ENCODE measurements at regions not wholly inside any gene's neighbourhood (a gene's known extent, or its start where the extent isn't known, plus 50 kb on each side); places are given as distances from the start of the nearest gene placed in this dataset.

DNA sequence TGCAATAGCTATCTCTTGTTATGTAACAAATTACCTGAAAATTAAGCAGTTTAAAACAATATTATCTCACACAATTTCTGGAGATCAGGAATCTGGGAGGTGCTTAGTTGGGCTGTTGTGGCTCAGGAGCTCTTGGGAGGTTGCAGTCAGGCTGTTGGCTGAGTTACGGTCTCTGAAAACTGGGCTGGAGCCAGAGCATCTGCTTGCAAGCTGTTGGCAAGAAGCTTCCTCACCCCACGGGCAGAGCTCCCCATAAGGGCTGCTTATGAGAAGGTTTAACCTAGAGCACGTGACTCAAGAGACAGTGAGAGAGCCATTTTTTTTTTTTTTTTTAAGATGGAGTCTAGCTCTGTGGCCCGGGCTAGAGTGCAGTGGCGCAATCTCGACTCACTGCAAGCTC, 346.8 kb downstream of the ATP23 start:
- WGBS (ENCODE audit: insufficient coverage) = 95% methylated on average over 3 of the region's 6 CpGs
- no peaks in the 10 kb centered on the region for H3K79me2 ChIP-seq (ENCODE audit: insufficient read depth, low read length)
- peaks cover 0 to 3% (median 2%) of the 10 kb centered on the region in 3 donors for H3K27me3 Mint-ChIP-seq (ENCODE audit: low read depth in 3 of 3)
- DNase-seq = no peak
- H2AFZ ChIP-seq (ENCODE audit: insufficient read depth, low read depth, low read length, poor library complexity, severe bottlenecking) = no peak overlapping the region
- no peaks in the 10 kb centered on the region for H4K20me1 ChIP-seq (ENCODE audit: insufficient read depth, low read length)
- H3K9me3 Mint-ChIP-seq = peaks cover 6 to 21% (median 12%) of the 10 kb centered on the region in 7 donors
- no peaks in the 10 kb centered on the region for H3K36me3 ChIP-seq (replicated peaks in 1 of 2; ENCODE audit: control insufficient read depth in 1 of 2, insufficient read depth in 2 of 2, low read length in 2 of 2)
- H3K27me3 ChIP-seq (ENCODE audit: control insufficient read depth in 2 of 2, insufficient read depth in 2 of 2, low read length in 2 of 2) = no peaks in the 10 kb centered on the region
- H3K4me3 ChIP-seq (replicated peaks in 1 of 3; ENCODE audit: low read depth in 2 of 3, low read length in 3 of 3) = no peak overlapping the region
- no peak overlapping the region for H3K4me3 Mint-ChIP-seq
- H3K9me3 ChIP-seq (replicated peaks in 1 of 2; ENCODE audit: control insufficient read depth in 1 of 2, insufficient read depth in 1 of 2, low read length in 2 of 2) = peaks cover 0 to 4% of the 10 kb centered on the region in 2 donors
- no peaks in the 10 kb centered on the region for H3K4me1 ChIP-seq (ENCODE audit: control insufficient read depth in 1 of 2, insufficient read depth in 2 of 2, low read length in 2 of 2)
- TF ChIP-seq CTCF (IDR thresholded peaks at IDR 0.05) = no peak
- H3K9ac ChIP-seq (ENCODE audit: insufficient read depth, low read length, poor library complexity, severe bottlenecking) = no peak overlapping the region
- H3K27ac ChIP-seq (ENCODE audit: low read depth in 1 of 2, low read length in 2 of 2) = no peak overlapping the region
- intact Hi-C loops (cut with micrococcal nuclease) = no loop called here
- H3K4me2 ChIP-seq (replicated peaks; ENCODE audit: extremely low read depth, low read length, poor library complexity, severe bottlenecking) = no peak overlapping the region
- H3K36me3 Mint-ChIP-seq = no peaks in the 10 kb centered on the region
- no peak overlapping the region for H3K27ac Mint-ChIP-seq
- H3K4me1 Mint-ChIP-seq = no peaks in the 10 kb centered on the region

GRCh38 chr12:58291106-58291505, 349.7 kb downstream of the ATP23 start:
- H3K4me3 ChIP-seq (replicated peaks in 1 of 3; ENCODE audit: low read depth in 2 of 3, low read length in 3 of 3) = no peak overlapping the region
- no peaks in the 10 kb centered on the region for H3K27me3 ChIP-seq (ENCODE audit: control insufficient read depth in 2 of 2, insufficient read depth in 2 of 2, low read length in 2 of 2)
- no peaks in the 10 kb centered on the region for H3K4me1 Mint-ChIP-seq
- H3K9me3 Mint-ChIP-seq = peaks cover 3 to 15% (median 10%) of the 10 kb centered on the region in 7 donors
- no peak overlapping the region for H2AFZ ChIP-seq (ENCODE audit: insufficient read depth, low read depth, low read length, poor library complexity, severe bottlenecking)
- no peaks in the 10 kb centered on the region for H3K4me1 ChIP-seq (ENCODE audit: control insufficient read depth in 1 of 2, insufficient read depth in 2 of 2, low read length in 2 of 2)
- peaks cover 0 to 4% of the 10 kb centered on the region in 2 donors for H3K9me3 ChIP-seq (replicated peaks in 1 of 2; ENCODE audit: control insufficient read depth in 1 of 2, insufficient read depth in 1 of 2, low read length in 2 of 2)
- TF ChIP-seq CTCF (IDR thresholded peaks at IDR 0.05) = no peak
- H3K4me2 ChIP-seq (replicated peaks; ENCODE audit: extremely low read depth, low read length, poor library complexity, severe bottlenecking) = no peak overlapping the region
- H3K27me3 Mint-ChIP-seq (ENCODE audit: low read depth in 3 of 3) = peaks cover 0 to 2% (median 0%) of the 10 kb centered on the region in 3 donors
- intact Hi-C loops (cut with micrococcal nuclease) = no loop called here
- H4K20me1 ChIP-seq (ENCODE audit: insufficient read depth, low read length) = no peaks in the 10 kb centered on the region
- H3K36me3 ChIP-seq (replicated peaks in 1 of 2; ENCODE audit: control insufficient read depth in 1 of 2, insufficient read depth in 2 of 2, low read length in 2 of 2) = no peaks in the 10 kb centered on the region
- H3K4me3 Mint-ChIP-seq = no peak overlapping the region
- no peak for DNase-seq
- WGBS (ENCODE audit: insufficient coverage) = no CpG with 5 or more reads among the region's 1 CpG
- H3K9ac ChIP-seq (ENCODE audit: insufficient read depth, low read length, poor library complexity, severe bottlenecking) = no peak overlapping the region
- H3K79me2 ChIP-seq (ENCODE audit: insufficient read depth, low read length) = no peaks in the 10 kb centered on the region
- no peak overlapping the region for H3K27ac ChIP-seq (ENCODE audit: low read depth in 1 of 2, low read length in 2 of 2)
- no peaks in the 10 kb centered on the region for H3K36me3 Mint-ChIP-seq
- no peak overlapping the region for H3K27ac Mint-ChIP-seq

All from CD14-positive monocyte (primary cell).